ENCODE measurements at regions not wholly inside any gene's neighbourhood (a gene's known extent, or its start where the extent isn't known, plus 50 kb on each side); places are given as distances from the start of the nearest gene placed in this dataset.

DNA sequence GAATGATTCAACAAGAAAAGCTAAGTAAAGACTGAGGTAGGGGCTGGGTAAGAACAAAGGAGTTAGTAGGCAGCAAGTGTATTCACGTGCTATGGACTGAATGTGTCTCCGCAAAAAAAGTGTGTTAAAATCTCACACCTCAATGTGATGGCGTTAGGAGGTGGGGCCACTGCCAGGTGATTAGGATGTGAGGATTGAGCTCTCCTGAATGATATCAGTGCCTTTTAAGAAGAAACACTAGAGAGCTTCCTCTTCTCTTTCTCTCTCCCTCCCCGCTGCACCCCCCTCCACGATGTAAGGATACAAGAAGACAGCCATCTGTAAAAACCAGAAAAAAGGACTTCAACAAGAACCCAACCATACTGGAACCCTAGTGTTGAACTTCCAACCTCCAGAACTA lies 396.1 kb upstream of the PLXNA2 start:
- DNase-seq (ENCODE audit: low spot score): no peak

GRCh38 chr1:208641579-208642280 lies 397.5 kb upstream of the PLXNA2 start:
- DNase-seq (ENCODE audit: low spot score): no peak

GRCh38 chr1:208643005-208643597 lies 398.9 kb upstream of the PLXNA2 start:
- DNase-seq (ENCODE audit: low spot score): no peak

GRCh38 chr1:208644401-208645160 lies 400.4 kb upstream of the PLXNA2 start:
- DNase-seq (ENCODE audit: low spot score): no peak

GRCh38 chr1:208646431-208646830 lies 402.2 kb upstream of the PLXNA2 start:
- no peak for DNase-seq (ENCODE audit: low spot score)

- no peak for DNase-seq (ENCODE audit: low spot score)
Observed at GRCh38 chr1:208648146-208648545, 404.0 kb upstream of the PLXNA2 start.

DNA sequence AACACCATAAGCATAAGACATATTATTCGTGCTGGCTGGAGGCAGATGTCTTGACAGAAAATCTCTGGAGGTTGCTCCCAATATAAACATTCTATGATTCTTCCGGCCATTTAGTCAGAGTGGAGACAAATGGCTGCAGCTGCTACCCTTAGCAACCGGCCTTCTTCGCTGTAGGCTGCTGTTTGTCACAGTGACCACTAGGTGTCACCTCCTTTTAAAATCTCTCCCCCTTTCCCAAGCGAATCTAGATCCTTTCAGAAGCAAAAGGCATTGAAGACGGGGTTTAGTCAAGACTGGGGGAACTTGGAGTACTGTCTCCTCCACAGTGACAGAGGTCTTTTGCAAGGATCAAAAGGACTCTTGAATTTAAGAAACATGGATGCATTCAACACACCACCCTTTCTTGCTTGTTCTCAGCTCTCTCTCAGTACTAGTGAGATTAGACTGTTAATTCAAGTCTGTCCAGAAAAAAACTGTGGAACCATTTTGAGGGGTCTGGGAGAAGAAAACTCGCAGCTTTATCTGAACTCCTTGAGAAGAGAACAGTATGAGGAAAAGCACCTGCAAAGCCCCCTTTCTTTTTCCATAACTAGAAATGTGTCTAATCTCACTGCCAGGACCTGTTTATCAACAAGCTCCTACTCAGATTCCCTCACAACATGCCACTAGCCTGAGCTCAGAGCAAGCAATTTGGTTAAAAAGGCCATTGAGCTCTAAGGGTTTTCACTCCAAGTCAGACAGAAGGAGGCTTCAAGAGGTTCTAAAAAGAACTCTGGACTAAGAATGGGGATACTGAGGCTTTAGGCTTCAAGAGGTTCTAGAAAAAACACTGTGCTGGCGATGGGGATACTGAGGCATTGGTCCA lies 408.3 kb upstream of the PLXNA2 start:
- peak; percentile 38 for DNase-seq (ENCODE audit: low spot score)

- DNase-seq (ENCODE audit: low spot score): no peak
Observed at GRCh38 chr1:208653426-208653825, 409.2 kb upstream of the PLXNA2 start.

DNA sequence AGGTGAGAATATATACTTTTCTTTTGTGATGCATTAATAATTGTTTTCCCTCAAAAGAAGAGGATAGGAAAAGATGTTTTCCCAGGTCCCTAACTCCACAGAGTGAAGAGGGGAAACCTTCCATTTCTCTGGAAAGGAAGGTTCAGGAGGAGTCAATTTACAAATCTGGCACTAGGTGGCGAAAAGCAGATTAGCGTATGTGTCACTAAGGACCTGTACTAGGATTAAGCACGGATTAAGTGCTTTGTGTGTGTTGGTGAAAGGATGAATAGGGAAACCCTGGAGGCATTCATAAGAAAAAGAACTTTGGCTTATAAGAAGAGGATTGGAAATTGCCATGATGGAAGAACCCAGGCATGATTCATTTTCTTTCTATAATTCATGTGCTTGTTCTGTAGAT lies 410.1 kb upstream of the PLXNA2 start:
- DNase-seq (ENCODE audit: low spot score): peak; percentile 6

GRCh38 chr1:208665936-208666335 lies 421.8 kb upstream of the PLXNA2 start:
- DNase-seq (ENCODE audit: low spot score): no peak

GRCh38 chr1:208668991-208669390 lies 424.8 kb upstream of the PLXNA2 start:
- DNase-seq (ENCODE audit: low spot score): peak; percentile 8

GRCh38 chr1:208670778-208671177 lies 426.6 kb upstream of the PLXNA2 start:
- DNase-seq (ENCODE audit: low spot score): no peak

DNA sequence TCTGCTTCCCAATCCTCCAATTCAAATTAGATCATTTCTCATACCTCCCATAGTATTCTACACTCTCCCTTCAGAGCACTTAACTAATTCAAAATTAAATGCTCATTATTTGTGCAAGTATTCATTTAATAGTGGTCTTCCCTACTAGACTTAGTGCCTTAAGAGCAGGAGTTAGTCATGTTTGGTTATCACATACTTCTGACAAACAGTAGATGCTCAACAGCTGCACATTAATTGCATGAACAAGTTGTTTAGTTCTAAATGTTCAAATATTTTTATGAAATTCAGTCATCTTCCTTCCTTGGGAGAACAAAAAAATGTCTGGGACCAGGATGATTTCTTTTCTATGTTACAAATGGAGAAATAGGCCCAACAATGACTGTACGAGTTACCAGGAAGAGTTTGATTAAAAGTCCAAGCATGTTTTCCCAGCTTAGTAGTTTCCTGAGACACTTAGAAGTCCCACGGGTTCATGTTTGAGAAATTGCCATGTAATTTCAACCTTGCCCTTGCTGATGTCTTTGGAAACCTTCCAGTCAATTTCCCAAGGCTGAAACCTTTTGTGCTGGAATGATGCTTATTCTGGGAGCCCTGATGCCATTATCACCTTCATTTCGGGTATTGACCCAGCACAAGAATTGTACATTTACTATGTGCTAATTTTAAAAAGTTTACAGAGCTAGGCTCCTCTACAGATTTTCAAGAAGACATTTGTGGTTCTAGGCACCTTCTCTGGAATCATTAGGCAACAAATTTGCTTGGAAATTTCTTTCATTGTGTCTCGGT lies 437.9 kb upstream of the PLXNA2 start:
- DNase-seq (ENCODE audit: low spot score): no peak

DNA sequence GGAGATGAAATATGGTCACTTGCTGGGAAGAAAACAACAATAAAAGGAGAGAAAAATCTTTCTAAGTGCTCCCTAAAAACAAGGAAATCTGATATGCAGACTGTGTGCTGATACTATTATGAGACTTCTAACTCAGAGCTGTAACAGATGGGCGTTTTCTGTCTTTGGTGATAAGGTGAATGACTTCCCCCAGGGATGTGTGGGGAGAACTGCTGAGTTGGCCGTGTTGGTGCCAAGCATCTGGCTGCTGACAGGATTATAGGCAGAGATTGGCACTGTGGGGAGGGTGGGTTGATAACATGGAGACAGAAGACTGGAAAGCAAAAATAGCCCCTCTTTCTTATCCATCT lies 438.5 kb upstream of the PLXNA2 start:
- DNase-seq (ENCODE audit: low spot score): no peak

DNA sequence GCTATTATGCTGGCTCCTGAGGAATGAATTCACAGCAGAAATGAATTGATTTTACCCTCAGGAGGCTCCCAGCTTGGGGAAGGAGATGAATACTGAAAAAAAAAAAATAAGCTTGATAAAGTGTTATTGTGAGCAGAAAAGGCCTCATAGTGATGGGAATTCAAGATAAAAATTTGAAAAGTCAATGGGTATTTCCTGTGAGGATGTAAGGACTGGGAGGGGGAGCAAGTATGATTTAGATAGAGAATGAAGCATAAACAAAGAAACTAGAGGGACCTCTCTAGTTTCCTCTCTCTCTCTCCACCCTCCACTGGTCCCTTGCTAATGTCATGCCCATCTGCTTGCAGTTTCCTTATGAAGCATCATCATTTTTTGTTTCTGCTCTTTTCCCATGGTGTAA lies 439.0 kb upstream of the PLXNA2 start:
- DNase-seq (ENCODE audit: low spot score): no peak

DNA sequence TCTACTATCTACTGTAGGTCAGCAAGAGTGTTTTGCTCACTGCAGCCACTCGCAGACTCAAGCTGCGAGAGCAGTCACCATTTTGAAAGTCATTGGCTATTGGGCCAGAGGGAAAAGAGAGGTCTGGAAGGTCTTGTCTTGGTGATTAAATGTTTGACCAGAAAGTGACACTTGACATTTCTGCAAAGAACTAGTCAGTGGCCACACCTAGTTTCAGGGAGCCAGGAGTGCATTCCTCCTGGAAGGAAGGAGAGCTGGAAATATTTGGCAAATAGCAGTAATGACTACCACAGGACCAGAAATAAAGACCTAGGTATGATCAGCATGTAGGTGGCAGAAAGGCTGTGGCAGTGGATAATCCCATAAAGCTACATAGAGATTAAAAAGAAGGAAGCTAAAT lies 440.0 kb upstream of the PLXNA2 start:
- no peak for DNase-seq (ENCODE audit: low spot score)

DNA sequence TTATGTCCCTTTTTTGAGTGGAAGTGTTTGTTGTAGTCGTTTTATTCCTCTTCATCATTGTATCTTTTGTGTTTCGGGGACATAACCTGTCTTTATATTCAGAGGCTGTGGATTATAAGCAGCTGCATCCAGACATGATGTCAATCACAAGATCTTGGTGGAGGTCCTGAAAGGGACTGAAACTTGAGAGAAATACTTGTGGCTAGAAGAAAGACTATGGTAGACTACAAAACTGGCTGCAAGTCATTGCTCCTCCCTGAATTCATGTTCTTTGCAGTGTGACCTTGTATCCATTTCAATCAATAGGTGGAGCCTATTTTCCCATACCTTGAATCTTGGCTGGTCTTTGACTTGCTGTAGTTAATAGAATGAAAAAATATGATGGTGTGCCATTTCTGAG lies 442.4 kb upstream of the PLXNA2 start:
- no peak for DNase-seq (ENCODE audit: low spot score)

- no peak for DNase-seq (ENCODE audit: low spot score)
Observed at GRCh38 chr1:208688656-208689315, 444.6 kb upstream of the PLXNA2 start.

GRCh38 chr1:208691012-208691411 lies 446.8 kb upstream of the PLXNA2 start:
- no peak for DNase-seq (ENCODE audit: low spot score)

DNA sequence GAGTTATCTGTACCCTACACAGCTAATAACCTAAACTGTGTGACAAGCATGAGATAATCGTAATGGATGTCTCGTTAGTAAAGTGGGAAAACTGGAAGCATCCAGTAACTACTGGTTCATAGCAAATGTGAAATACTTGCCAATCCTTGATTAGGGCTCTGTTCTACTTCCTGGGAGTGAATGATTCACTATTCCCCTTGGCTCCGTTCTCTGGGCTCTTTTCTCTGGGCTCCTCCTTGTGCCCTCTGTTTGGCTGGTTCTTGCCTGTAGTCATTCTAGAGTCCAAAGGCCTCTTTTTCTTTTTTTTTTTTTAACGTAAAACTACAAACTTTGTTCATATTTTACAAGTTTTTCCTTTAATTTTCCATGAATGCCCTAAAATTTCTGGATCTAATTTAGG lies 465.8 kb upstream of the PLXNA2 start:
- no peak for DNase-seq (ENCODE audit: low spot score)

GRCh38 chr1:208714323-208714722 lies 470.1 kb upstream of the PLXNA2 start:
- DNase-seq (ENCODE audit: low spot score): no peak

All from HuH-7 (cell line).